Gastroesophageal sphincter (tissue), 3 donors: ENCODE measurements at regions not wholly inside any gene's neighbourhood (a gene's known extent, or its start where the extent isn't known, plus 50 kb on each side); places are given as distances from the start of the nearest gene placed in this dataset.

Experiments used
- POLR2A ChIP-seq, 2 donors: fragments of 450-650 bp; IDR thresholded peaks; one replicate each; pipeline ENCODE4 v1.6.1; 2017; ENCODE audit warnings: antibody characterized with exemption in 2 of 2, mild to moderate bottlenecking in 2 of 2, moderate library complexity in 1 of 2
- POLR2AphosphoS5 ChIP-seq: sonication (generic); formaldehyde crosslinking; IDR thresholded peaks from one replicate; pipeline ENCODE4 v1.6.1; 2017; ENCODE audit warnings: antibody characterized with exemption
- TF ChIP-seq, protein P1 (sequence below), 4 experiments: fragments of 200-600 bp in 2 of 4; fragments of 450-650 bp in 2 of 4; sonication (generic) in 1 of 4; IDR thresholded peaks; one replicate each; pipeline ENCODE4 v1.5.1; 2017 to 2019; ENCODE audit warnings: antibody characterized with exemption in 4 of 4, mild to moderate bottlenecking in 2 of 4, moderate library complexity in 2 of 4

DNA sequence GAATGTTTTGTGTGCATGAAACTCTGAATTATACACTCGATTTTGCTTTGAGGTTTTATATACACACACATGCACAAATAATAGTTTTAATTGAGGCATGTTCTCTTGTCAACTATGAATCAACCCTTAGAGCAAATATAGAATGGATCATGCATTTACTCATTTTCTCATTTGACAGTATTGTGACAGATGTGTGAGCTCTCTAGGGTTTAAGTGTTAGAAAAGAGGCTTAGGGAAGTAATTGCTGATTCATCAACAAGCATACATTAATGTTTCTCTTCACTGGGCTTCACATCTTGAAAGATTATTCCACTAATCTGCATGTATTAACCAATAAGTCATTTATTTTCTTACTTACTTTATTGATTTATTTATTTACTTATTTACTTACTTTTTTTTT, 1356.8 kb upstream of the ACO1 start:
- TF ChIP-seq, protein P1, sequence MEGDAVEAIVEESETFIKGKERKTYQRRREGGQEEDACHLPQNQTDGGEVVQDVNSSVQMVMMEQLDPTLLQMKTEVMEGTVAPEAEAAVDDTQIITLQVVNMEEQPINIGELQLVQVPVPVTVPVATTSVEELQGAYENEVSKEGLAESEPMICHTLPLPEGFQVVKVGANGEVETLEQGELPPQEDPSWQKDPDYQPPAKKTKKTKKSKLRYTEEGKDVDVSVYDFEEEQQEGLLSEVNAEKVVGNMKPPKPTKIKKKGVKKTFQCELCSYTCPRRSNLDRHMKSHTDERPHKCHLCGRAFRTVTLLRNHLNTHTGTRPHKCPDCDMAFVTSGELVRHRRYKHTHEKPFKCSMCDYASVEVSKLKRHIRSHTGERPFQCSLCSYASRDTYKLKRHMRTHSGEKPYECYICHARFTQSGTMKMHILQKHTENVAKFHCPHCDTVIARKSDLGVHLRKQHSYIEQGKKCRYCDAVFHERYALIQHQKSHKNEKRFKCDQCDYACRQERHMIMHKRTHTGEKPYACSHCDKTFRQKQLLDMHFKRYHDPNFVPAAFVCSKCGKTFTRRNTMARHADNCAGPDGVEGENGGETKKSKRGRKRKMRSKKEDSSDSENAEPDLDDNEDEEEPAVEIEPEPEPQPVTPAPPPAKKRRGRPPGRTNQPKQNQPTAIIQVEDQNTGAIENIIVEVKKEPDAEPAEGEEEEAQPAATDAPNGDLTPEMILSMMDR (IDR thresholded peaks at IDR 0.05): no peak
- no peak for TF ChIP-seq POLR2AphosphoS5
- TF ChIP-seq POLR2A (IDR thresholded peaks at IDR 0.05): no peak
